HG03060 (cell line): ENCODE measurements at regions not wholly inside any gene's neighbourhood (a gene's known extent, or its start where the extent isn't known, plus 50 kb on each side); places are given as distances from the start of the nearest gene placed in this dataset.

Experiments used
- ATAC-seq: cut with Tn5 transposase; IDR thresholded peaks from one replicate; pipeline ENCODE4 v1.9.1; 2021; ENCODE audit warnings: low read depth, moderate number of reproducible peaks; ENCODE audit not compliant: unreplicated experiment

DNA sequence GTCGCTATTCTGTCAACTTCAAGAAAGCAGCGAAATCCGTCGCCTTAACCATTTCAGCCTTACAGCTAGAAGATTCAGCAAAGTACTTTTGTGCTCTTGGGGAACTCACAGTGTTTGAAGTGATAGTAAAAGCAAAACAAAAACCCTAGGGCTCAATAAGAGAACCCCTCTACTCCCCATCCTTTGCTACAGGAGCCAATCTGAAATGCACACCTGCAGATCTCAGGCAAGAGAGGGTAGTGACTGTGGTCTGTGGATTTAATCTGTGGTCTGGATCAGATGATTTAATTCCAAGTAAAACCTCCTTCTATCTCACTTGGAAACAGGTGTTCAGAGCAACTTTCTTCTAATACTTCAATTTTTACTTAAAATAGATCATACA is 422.9 kb upstream of the OR4E1 start:
- ATAC-seq, result no peak

DNA sequence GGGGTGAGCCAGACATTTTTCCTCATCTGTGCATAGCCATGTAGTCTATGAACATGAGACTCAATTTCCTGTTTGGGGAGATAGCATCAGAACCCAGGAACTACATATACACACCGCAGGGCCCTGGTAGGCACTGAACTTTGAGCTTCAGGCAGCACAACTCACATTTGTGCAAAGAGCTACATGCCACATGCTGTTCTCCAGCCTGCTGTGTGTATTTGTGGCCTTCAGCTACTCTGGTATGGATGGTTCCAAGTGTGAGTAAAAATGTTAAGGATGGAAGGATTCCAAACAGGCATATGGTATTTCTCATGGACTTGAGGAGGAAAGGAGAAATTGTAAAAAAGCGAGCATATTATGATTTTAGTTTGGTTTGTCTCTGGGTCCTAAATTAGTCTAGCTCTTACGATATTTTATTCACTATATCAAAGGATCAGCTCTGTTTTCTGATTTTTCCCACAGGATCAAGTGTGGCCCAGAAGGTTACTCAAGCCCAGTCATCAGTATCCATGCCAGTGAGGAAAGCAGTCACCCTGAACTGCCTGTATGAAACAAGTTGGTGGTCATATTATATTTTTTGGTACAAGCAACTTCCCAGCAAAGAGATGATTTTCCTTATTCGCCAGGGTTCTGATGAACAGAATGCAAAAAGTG is 422.4 kb upstream of the OR4E1 start:
- ATAC-seq, result no peak

DNA sequence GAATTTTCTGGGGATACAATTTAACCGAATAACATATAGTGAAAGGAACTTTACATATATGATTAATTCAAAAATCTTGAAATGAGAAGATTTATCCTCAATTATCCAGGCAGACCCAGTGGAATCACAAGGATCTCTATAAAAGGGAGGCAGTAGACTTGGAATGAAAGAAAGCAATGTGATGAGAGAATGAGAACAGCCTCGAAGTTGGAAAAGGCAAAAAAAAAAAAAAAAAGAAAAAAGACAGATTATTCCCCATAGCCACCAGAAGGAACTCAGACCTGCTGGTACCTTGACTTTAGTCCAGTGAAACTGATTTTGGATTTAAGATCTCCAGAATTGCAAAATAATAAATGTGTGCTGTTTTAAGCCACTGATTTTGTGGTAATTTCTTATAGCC is 416.3 kb upstream of the OR4E1 start:
- ATAC-seq, result no peak

DNA sequence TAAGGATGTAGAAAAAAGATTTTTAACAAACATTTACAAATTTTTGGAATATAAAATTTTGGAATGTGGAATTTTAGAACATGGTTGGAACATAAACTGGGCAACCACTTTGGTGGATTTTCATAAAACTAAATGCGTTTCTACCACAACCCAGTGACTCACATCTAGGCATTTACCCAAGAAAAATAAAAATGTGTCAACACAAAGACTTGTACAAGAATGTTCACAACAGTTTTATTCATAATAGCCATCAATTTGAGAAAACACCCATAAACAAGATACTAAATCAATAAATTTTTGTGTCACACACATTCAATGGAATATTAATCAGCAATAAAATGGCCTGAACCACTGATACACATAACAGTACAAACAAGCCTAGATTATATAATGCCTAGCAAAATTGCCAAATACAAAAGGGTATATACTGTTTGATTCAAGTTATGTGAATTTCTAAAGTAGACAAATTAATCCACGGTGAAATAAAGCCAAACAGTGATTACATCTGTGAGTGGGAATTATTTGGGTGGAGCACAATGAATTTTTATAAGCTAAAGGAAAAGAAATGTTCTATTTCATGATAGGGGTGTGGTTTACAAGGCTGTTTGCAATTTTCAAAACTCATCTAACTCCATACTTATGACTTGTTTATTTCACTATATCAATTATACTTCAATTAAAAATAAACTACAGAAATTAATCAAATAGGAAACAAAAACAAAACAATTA is 415.2 kb upstream of the OR4E1 start:
- no peak for ATAC-seq

DNA sequence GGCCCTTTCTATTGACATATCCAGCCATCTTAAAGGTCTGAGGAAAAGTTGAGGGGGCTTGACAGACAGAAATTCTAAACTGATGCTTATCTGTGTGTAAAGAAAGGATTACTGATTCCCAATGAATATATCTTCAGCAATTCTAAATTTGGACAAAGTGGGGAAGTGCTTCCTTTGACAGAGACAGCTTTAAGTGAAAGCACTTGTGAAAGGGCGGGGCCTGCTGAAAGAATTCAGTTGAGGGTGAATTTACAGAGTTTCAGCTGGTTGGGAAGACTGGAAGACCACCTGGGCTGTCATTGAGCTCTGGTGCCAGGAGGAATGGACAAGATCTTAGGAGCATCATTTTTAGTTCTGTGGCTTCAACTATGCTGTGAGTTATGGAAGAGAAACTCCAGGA is 412.5 kb upstream of the OR4E1 start:
- no peak for ATAC-seq

DNA sequence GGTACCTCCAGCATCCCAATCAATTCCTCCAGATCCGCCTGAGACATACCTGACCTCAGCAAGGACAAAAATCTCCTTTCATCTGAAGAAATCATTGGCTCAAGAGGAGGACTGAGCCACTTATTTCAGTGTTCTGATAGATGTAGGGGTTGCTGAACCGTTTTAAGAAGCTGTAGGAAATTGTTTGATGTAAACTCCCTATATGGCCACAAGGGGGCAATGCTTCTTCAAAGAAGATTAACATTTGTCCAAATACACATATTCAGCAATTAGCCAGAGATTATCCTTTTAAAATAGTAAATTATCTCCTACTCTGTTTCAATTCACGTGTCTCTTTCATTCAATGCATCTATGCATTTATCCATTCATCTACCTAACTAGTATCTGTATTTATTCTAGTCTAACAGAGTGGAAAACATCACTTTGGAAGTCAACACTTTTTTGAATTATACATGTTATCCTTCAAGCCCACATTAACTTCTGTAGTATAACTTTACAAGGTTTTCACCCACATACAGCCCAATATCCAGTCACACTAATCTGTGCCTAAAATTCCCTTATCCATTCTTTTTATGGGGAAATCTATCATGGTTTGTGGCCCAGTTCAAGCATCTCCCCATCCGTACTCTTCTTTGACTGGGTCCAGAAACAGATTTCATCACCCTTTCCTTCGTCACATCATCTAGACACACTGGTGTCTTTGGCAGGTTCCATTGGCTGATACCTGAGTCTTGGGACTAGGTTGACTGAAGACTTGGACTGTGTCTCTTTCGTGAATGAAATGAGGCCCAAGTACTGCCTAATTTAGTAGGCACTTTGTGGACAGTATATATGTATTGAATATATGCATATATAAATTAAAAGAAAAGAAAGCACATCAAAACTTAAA is 411.0 kb upstream of the OR4E1 start:
- ATAC-seq, result no peak

DNA sequence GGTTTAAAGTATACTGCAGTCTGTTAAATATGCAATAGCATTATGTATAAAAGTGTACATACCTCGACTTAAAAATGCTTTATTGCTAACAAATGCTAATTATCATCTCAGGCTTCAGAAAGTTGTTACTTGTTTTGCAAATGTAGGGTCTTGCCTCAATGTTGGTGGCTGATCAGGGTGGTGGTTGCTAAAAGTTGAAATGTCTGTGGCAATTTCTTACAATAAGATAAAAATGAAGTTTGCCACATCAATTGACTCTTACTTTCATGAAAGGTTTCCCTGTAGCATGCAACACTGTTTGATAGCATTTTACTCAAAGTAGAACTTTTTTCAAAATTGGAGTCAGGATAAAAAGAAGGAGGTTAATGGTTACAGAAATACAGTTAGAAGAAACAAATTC is 407.7 kb upstream of the OR4E1 start:
- no peak for ATAC-seq

DNA sequence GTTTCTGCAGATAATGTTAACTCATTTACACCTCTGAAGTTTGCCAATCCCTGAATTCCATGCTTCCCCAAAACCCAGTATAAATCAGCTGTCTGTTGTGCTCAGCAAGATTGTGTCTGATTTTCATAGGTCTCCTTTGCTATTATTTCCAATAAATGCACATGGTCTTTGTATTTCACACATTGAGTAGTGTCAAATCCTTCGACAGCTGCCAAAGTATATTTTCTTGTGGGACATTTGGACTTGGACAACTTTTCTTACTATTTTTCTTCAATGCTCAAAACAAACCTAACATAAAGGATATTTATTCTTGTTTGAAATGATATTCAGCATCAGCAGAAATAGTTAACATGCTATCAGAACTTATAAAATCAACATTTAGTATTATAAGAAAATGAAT is 406.1 kb upstream of the OR4E1 start:
- ATAC-seq, result no peak

DNA sequence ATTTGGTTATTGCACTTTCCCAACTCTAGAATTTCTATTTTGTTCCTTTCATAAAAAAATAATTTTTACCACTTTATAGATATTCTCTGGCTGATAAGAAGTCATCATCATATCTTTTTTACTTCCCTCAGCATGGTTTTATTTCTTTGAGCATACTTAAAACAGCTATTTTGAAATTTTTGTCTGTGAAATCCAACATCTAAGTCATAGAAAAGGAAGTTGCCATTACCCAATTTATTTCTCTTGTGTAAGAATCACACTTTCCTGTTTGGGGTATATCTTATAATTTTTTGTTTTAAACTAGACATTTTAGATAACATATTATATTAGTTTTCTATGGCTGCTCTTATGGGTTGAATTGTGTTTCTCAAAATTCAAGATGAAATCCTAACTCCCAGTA is 400.2 kb upstream of the OR4E1 start:
- no peak for ATAC-seq

DNA sequence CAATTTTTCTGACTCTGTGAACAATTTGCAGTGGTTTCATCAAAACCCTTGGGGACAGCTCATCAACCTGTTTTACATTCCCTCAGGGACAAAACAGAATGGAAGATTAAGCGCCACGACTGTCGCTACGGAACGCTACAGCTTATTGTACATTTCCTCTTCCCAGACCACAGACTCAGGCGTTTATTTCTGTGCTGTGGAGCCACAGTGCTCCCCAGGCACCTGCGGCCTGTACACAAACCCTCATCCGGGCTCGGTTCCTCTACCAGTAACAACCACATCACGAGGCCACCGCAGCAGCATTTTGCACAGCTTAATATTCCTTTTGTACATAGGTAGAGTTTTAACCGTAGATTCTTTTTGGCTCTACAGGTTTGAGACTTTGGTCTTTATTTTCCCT is 397.4 kb upstream of the OR4E1 start:
- peak; percentile 89 for ATAC-seq

DNA sequence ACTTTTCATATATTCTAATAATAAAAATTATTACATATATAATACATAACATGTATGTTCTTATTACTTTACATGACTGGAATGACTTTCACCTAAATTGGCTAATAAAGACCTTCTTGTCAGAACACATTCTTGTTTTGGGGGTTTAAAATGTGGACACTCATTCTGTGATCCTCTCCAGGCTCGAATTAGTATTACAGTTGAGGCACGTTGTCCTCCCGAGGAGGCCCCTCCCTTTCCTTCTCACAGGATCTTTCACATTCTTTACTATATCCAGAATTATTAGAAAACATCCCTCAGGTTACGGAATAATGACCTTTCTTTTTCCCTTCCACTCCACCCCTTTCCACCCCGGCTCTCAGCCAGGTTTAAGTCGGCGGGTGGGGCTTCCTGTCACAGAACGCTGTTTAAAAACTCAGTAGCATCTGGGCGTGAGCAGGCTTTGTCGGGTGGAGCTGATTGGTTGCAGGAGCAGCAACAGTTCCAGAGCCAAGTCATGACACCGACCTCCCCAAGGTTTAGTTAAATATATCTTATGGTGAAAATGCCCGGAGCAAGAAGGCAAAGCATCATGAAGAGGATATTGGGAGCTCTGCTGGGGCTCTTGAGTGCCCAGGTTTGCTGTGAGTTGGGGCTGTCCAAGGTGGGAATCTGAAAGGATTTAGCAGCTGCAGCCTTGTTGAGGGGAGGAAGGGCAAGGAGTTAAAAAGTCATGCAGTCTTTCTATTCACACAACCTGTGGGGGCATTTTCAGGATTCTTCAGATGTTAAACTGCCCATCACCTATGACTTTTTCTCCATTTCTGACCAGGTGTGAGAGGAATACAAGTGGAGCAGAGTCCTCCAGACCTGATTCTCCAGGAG is 396.7 kb upstream of the OR4E1 start:
- ATAC-seq, result no peak

DNA sequence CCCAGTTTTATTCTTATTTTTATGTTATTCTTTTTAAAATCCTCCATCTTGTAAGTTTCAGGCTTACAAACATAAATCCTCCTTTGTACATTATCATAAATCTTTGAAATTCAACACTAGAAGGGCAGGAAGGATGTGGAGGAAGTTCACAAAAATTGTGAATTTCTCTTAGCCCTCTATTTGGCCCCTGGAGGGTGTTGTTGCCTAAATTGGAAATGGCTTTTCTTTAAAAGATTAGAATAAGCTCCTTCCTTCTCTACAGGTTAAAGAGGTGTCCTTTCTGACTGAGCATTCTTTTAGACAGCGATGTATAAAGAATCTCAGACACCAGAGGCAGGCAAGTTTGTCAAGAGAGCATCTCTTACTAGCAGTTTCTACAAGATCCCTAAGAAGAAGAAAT is 391.7 kb upstream of the OR4E1 start:
- ATAC-seq, result no peak

DNA sequence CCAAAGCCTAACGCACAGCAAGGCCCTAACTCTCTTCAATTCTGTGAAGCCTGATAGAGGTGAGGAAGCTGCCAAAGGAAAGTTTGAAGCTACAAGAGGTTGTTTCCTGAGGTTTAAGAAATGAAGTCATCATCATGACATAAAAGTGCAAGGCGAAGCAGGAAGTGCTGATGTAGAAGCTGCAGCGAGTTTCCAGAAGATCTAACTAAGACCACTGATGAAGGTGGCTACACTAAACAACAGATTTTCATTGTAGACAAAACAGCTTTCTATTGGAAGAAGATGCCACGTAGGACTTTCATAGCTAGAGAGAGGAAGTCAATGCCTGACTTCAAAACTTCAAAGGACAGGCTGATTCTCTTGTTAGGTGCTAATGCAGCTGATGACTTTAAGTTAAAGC is 385.6 kb upstream of the OR4E1 start:
- no peak for ATAC-seq

DNA sequence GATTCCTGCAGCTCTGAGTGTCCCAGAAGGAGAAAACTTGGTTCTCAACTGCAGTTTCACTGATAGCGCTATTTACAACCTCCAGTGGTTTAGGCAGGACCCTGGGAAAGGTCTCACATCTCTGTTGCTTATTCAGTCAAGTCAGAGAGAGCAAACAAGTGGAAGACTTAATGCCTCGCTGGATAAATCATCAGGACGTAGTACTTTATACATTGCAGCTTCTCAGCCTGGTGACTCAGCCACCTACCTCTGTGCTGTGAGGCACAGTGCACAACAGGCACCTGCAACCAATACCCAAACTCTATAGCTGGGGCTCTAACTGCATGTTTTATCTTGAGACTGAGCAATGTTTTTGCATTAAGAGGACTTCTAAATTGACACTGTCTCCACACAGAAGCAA is 379.2 kb upstream of the OR4E1 start:
- no peak for ATAC-seq

DNA sequence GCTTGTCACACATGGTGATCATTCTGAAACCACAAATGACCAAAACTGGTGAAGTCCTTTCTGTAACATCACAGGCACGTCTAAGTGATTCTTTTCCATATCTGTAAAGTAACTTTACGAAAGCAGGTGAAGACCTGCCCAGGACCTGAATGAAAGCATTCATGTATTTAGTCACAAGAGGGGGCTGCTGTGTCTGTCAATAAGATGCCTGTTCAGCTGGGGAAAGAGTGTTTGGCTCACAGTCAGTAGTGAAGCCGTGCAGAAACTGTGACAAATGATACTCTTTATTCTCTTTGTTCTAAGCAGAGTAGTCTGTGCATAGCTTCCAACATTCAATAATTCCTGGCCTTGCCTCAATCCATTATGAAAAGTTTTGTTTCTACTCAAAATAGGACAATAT is 373.5 kb upstream of the OR4E1 start:
- ATAC-seq, result no peak

DNA sequence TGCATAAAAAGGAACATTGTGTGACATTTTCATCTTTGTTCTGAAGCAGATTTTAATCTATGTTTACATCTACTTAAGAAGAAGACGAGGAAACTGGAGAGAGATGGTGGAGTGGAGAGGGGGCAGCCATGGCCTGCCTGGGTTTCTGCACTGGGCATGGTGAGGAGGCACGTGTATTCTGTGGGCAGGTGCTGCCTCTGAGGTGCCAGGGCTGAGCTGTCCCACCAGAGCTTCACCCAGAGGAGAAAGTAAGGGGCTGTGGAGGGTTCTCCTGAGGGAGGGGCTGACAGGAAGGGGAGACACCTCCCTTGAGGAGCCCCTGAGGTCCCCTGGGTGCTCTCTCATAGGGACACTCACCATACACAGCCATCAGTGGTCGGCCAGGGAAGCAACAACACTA is 372.4 kb upstream of the OR4E1 start:
- no peak for ATAC-seq

DNA sequence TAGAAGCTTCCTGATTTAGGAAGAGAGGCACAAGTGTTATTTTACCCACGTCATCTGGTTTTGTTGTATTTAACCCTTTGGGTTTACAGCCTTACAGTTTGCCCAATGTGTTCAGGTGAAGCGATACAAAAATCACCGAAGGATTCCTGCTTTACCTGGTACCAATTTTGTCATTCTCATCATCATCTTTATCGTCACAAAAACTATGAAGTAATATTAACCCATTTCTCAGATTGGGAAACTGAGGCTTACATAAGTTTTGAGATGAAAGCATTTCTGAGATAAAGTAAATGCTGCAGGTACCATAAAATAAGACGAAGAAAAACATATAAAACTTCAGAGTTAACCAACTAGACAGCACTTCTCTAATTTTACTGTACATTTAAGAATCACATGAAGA is 370.6 kb upstream of the OR4E1 start:
- no peak for ATAC-seq

DNA sequence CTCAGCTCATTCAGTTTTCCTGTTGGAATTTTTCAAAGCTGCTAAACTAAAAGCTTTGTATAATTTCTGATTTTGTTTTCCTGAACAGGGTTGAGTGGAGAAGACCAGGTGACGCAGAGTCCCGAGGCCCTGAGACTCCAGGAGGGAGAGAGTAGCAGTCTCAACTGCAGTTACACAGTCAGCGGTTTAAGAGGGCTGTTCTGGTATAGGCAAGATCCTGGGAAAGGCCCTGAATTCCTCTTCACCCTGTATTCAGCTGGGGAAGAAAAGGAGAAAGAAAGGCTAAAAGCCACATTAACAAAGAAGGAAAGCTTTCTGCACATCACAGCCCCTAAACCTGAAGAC is 367.1 kb upstream of the OR4E1 start:
- no peak for ATAC-seq

DNA sequence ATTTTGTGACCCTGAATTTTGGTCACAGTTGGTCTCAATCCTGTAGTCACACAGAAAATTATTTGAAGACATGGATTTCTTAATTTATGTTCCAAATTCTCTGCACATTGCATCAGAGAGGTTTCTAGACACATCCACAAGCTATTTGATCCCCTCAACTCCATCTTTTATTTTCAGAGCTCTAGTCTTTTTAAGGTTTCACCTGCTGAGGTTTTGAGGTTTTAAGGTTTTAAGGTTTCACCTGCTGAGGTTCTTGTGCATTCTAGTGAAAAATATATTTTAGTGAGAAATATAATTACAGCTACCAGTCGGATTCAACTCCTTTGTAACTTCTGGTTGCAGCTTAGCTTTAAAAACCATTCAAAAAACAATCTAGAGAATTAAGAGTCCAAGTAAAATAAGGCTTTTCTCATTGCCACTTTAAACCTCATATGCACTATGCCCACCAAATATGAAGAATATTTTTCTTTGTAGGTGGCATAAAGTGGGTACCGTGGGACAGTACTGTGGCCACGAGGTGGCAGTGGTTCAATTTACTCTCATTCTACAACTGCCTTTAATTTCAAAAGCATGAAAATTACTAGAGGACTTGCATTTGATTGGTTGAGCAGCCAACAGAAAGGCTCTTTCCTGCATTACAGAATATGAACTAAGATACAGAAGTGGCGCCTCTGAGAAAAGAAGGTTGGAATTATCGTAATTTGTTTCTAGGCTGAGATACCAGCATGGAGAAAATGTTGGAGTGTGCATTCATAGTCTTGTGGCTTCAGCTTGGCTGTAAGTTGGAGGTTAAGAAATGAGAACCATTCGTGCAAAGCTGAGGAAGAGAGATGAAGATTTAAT is 366.5 kb upstream of the OR4E1 start:
- ATAC-seq, result no peak
